ENCODE measurements at regions not wholly inside any gene's neighbourhood (a gene's known extent, or its start where the extent isn't known, plus 50 kb on each side); places are given as distances from the start of the nearest gene placed in this dataset.

DNA sequence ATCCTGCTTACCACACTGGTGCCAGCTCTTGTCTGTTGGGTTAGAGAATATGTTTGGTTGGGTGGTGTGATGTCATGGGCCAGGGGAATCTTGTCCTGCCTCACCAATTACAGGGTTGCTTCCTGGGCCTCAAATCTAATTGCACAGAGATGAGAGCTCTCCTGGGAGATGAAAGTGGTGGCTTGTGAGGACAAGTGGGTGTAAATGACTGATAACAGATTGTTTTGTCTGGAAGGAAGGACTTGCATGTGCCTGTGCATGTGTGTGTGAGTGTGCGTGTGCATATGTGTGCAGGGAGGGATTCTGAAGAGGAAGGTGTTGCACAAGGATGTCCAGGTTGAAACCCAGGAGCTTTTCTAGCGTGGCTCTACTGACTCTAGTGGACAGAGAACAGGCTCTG, 271.9 kb downstream of the LOXHD1 start:
- no peak overlapping the region for H3K27ac ChIP-seq
- H3K27me3 ChIP-seq (replicated peaks; ENCODE audit: insufficient read depth): no peaks in the 10 kb centered on the region
- H3K36me3 ChIP-seq: no peaks in the 10 kb centered on the region
- no peak for ATAC-seq (ENCODE audit: insufficient number of reproducible peaks, low FRiP score, low read depth)
- H3K4me1 ChIP-seq (ENCODE audit: control insufficient read depth in 1 of 2, low read depth in 2 of 2): peaks cover 14 to 26% of the 10 kb centered on the region in 2 donors
- DNase-seq (ENCODE audit: low spot score): no peak
- no peak overlapping the region for H3K4me3 ChIP-seq
- H3K9me3 ChIP-seq: no peaks in the 10 kb centered on the region
- TF ChIP-seq CTCF (IDR thresholded peaks at IDR 0.05): no peak

DNA sequence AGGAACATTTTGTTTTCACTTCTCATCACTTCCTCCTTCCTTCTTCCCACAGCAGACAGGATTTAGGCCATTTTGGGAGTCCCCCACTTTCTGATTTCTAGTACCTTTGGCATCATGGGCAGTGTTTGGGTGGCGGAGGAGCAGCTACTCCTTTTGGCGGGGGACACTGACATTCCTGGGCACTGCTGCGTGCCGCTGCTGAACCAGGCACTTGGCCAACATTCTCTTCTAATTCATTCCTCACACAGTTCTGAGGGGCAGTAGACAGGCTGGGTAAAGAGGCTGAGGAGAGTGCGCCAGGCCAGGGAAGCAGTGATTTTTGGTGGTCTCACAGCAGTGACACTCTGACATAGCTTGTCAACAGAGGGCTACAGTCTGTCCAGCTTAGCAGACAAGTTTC, 270.2 kb downstream of the LOXHD1 start:
- no peaks in the 10 kb centered on the region for H3K36me3 ChIP-seq

GRCh38 chr18:46387441-46388131, 269.4 kb downstream of the LOXHD1 start:
- Histone ChIP-seq H3K27me3 (replicated peaks; ENCODE audit: insufficient read depth) (no peaks in the 10 kb centered on the region), H3K36me3 (no peaks in the 10 kb centered on the region), H3K4me3 (no peak overlapping the region), H3K27ac (peak overlapping the region; percentile 50 to 59), H3K9me3 (no peaks in the 10 kb centered on the region), H3K4me1 (ENCODE audit: control insufficient read depth in 1 of 2, low read depth in 2 of 2) (peaks cover 14 to 26% of the 10 kb centered on the region in 2 donors)
- TF ChIP-seq CTCF (IDR thresholded peaks at IDR 0.05): no peak
- DNase-seq (ENCODE audit: low spot score): no peak
- no peak for ATAC-seq (ENCODE audit: insufficient number of reproducible peaks, low FRiP score, low read depth)

More for the DNA sequence above, 270.2 kb downstream of the LOXHD1 start:
- peak overlapping the region; percentile 50 to 59 for H3K27ac ChIP-seq
- ATAC-seq (ENCODE audit: insufficient number of reproducible peaks, low FRiP score, low read depth): no peak
- H3K4me1 ChIP-seq (ENCODE audit: control insufficient read depth in 1 of 2, low read depth in 2 of 2): peaks cover 14 to 26% of the 10 kb centered on the region in 2 donors
- DNase-seq (ENCODE audit: low spot score): no peak
- no peaks in the 10 kb centered on the region for H3K27me3 ChIP-seq (replicated peaks; ENCODE audit: insufficient read depth)
- H3K4me3 ChIP-seq: peak overlapping the region; percentile 3
- no peak for TF ChIP-seq CTCF (IDR thresholded peaks at IDR 0.05)
- no peaks in the 10 kb centered on the region for H3K9me3 ChIP-seq

DNA sequence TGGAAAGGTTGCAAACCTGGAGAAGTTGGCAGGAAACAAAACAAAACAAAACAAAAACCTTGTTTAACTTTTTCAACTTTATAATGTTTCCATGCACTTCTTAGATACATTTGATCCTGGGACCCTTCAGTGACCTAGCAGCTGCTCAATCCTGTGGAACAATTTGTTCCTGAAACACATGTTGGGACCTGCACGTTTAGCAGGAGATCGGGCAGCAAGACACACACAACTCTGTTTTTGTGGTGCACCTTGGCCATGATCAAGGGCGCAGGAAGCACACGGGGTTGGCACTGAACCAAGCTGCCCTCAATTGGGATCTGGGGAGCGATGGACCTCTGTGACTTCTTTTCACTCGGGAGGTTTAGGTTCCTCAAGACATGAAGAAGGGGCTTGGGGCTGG, 268.7 kb downstream of the LOXHD1 start:
- ATAC-seq (ENCODE audit: insufficient number of reproducible peaks, low FRiP score, low read depth) (no peak), DNase-seq (ENCODE audit: low spot score) (no peak)
- no peak for TF ChIP-seq CTCF (IDR thresholded peaks at IDR 0.05)
- H3K4me3 ChIP-seq: no peak overlapping the region
- peak overlapping the region in 1 of 2 donors; percentile 59 for H3K27ac ChIP-seq
- H3K27me3 ChIP-seq (replicated peaks; ENCODE audit: insufficient read depth): no peaks in the 10 kb centered on the region
- peaks cover 14 to 26% of the 10 kb centered on the region in 2 donors for H3K4me1 ChIP-seq (ENCODE audit: control insufficient read depth in 1 of 2, low read depth in 2 of 2)
- no peaks in the 10 kb centered on the region for H3K36me3 ChIP-seq
- H3K9me3 ChIP-seq: no peaks in the 10 kb centered on the region

DNA sequence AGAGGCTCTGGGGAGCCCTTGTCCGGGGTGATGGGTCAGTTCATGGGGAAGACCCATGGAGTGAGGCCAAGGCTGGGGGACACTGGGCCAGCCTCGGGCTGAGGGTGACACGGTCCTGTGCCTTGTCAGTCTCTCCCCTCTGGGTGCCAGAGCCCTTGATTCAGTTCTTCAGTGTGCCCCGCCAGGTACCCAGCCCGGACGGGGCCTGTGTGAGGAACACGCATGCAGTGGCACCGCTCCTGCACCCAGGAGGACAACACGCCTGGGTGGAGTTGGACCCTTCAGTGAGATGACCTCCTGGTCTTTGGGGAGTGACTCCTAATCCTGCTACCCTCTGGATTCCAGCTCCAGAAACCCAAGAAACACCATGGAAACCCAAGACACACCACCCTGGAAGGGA, 264.4 kb downstream of the LOXHD1 start:
- Histone ChIP-seq H3K9me3 (no peaks in the 10 kb centered on the region), H3K4me1 (ENCODE audit: control insufficient read depth in 1 of 2, low read depth in 2 of 2) (peaks cover 4 to 11% of the 10 kb centered on the region in 2 donors), H3K27me3 (replicated peaks; ENCODE audit: insufficient read depth) (no peaks in the 10 kb centered on the region), H3K27ac (no peak overlapping the region), H3K36me3 (no peaks in the 10 kb centered on the region), H3K4me3 (no peak overlapping the region)
- DNase-seq (ENCODE audit: low spot score) (no peak), ATAC-seq (ENCODE audit: insufficient number of reproducible peaks, low FRiP score, low read depth) (no peak)
- TF ChIP-seq CTCF (IDR thresholded peaks at IDR 0.05): no peak
